SK-N-SH (cell line): ENCODE measurements at regions not wholly inside any gene's neighbourhood (a gene's known extent, or its start where the extent isn't known, plus 50 kb on each side); places are given as distances from the start of the nearest gene placed in this dataset.

Experiments used
- ELF1 ChIP-seq: IDR thresholded peaks from 2 replicates; pipeline ENCODE4 v1.4.0; 2012
- FOXJ3 ChIP-seq: sonication (generic); formaldehyde crosslinking; IDR thresholded peaks from 2 replicates; pipeline ENCODE4 v1.5.1; 2020; ENCODE audit warnings: mild to moderate bottlenecking, missing genetic modification reagents
- FOXM1 ChIP-seq: IDR thresholded peaks from 2 replicates; pipeline ENCODE4 v1.4.0; 2012; ENCODE audit warnings: low read depth, mild to moderate bottlenecking
- GATA2 ChIP-seq: sonication (generic); formaldehyde crosslinking; IDR thresholded peaks from 2 replicates; pipeline ENCODE4 v1.5.0; 2020; ENCODE audit warnings: mild to moderate bottlenecking, missing genetic modification reagents
- NFIC ChIP-seq: IDR thresholded peaks from 2 replicates; pipeline ENCODE4 v1.4.0; 2012; ENCODE audit warnings: borderline replicate concordance
- POLR2AphosphoS5 ChIP-seq: IDR thresholded peaks from 2 replicates; pipeline ENCODE4 v1.6.1; 2012; ENCODE audit warnings: low read depth, low read length
- RAD21 ChIP-seq: IDR thresholded peaks from 2 replicates; pipeline ENCODE4 v1.6.1; 2012; ENCODE audit warnings: mild to moderate bottlenecking, low read length
- RFX5 ChIP-seq: IDR thresholded peaks from 2 replicates; pipeline ENCODE4 v1.6.1; 2012; ENCODE audit warnings: mild to moderate bottlenecking, improper control_type of control experiment, low read length
- SMC3 ChIP-seq: IDR thresholded peaks from 2 replicates; pipeline ENCODE4 v1.6.1; 2012; ENCODE audit warnings: low read depth, low read length, improper control_type of control experiment
- TAF1 ChIP-seq: IDR thresholded peaks from 2 replicates; pipeline ENCODE4 v1.6.1; 2012; ENCODE audit warnings: low read depth, mild to moderate bottlenecking, low read length, moderate library complexity, borderline replicate concordance
- TF ChIP-seq, protein P1 (sequence below): fragments of 200-600 bp; sonication (generic); IDR thresholded peaks from 2 replicates; pipeline ENCODE4 v1.6.1; 2017; ENCODE audit warnings: antibody characterized with exemption, mild to moderate bottlenecking, moderate library complexity
- TF ChIP-seq, protein P2 (sequence below): IDR thresholded peaks from 2 replicates; pipeline ENCODE4; 2012

DNA sequence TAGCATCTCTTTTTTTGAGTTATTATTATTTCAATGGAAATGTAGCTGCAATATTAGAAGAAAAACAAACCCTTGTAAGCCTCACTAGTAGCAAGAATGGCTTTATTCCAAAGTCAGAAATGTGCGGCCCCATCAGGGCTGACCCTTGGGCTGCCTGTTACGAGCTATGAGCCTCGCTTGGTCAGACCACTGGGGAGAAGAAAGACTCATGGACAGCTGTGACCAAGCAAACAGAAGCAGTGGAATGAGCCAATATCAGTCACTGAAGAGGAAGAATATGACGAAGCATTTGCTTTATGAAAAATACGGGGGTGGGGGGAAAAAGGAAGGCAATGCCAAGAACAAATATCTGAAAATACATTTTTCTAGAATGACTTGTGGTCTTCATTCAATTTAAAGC, 504.5 kb downstream of the LMO4 start:
- no peak for TF ChIP-seq POLR2AphosphoS5
- TF ChIP-seq, protein P1, sequence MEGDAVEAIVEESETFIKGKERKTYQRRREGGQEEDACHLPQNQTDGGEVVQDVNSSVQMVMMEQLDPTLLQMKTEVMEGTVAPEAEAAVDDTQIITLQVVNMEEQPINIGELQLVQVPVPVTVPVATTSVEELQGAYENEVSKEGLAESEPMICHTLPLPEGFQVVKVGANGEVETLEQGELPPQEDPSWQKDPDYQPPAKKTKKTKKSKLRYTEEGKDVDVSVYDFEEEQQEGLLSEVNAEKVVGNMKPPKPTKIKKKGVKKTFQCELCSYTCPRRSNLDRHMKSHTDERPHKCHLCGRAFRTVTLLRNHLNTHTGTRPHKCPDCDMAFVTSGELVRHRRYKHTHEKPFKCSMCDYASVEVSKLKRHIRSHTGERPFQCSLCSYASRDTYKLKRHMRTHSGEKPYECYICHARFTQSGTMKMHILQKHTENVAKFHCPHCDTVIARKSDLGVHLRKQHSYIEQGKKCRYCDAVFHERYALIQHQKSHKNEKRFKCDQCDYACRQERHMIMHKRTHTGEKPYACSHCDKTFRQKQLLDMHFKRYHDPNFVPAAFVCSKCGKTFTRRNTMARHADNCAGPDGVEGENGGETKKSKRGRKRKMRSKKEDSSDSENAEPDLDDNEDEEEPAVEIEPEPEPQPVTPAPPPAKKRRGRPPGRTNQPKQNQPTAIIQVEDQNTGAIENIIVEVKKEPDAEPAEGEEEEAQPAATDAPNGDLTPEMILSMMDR = no peak
- TF ChIP-seq, protein P2, sequence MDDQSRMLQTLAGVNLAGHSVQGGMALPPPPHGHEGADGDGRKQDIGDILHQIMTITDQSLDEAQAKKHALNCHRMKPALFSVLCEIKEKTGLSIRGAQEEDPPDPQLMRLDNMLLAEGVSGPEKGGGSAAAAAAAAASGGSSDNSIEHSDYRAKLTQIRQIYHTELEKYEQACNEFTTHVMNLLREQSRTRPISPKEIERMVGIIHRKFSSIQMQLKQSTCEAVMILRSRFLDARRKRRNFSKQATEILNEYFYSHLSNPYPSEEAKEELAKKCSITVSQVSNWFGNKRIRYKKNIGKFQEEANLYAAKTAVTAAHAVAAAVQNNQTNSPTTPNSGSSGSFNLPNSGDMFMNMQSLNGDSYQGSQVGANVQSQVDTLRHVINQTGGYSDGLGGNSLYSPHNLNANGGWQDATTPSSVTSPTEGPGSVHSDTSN = no peak
- TF ChIP-seq ELF1 = no peak
- no peak for TF ChIP-seq NFIC
- no peak for TF ChIP-seq FOXM1
- no peak for TF ChIP-seq RFX5
- no peak for TF ChIP-seq SMC3
- TF ChIP-seq RAD21 = no peak
- TF ChIP-seq GATA2 (CRISPR knock-in tag) = no peak
- TF ChIP-seq TAF1 = no peak
- no peak for TF ChIP-seq FOXJ3
